ENCODE measurements at regions not wholly inside any gene's neighbourhood (a gene's known extent, or its start where the extent isn't known, plus 50 kb on each side); places are given as distances from the start of the nearest gene placed in this dataset.

DNA sequence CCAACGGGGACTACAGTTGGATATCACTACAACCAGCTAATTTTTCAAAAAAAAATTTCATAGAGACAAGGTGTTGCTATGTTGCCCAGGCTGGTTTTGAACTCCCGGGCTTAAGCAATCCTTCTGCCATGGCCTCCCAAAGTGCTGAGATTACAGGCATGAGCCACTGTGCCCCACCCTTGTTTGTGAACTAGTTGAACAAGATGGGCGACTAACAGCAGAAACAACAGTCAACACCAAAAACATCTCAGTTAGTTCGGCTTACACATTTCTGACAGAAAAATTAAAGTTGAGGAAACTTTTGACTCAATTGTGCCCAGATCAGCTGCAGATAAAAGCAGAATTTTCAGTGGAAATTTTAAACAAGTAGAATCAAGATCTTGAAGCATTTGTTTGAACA lies 470.1 kb downstream of the TLE4 start:
- TF ChIP-seq RAD21 (IDR thresholded peaks at IDR 0.05 in 1 of 2, conservative IDR thresholded peaks at IDR 0.05 in 1 of 2; ENCODE audit: low read depth in 2 of 2, low read length in 2 of 2) (no peak), CEBPB (IDR thresholded peaks at IDR 0.05; ENCODE audit: low read depth, low read length) (no peak)
- TF ChIP-seq, protein P1, sequence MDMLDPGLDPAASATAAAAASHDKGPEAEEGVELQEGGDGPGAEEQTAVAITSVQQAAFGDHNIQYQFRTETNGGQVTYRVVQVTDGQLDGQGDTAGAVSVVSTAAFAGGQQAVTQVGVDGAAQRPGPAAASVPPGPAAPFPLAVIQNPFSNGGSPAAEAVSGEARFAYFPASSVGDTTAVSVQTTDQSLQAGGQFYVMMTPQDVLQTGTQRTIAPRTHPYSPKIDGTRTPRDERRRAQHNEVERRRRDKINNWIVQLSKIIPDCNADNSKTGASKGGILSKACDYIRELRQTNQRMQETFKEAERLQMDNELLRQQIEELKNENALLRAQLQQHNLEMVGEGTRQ (IDR thresholded peaks at IDR 0.05; ENCODE audit: low read length), result no peak
- TF ChIP-seq, protein P2, sequence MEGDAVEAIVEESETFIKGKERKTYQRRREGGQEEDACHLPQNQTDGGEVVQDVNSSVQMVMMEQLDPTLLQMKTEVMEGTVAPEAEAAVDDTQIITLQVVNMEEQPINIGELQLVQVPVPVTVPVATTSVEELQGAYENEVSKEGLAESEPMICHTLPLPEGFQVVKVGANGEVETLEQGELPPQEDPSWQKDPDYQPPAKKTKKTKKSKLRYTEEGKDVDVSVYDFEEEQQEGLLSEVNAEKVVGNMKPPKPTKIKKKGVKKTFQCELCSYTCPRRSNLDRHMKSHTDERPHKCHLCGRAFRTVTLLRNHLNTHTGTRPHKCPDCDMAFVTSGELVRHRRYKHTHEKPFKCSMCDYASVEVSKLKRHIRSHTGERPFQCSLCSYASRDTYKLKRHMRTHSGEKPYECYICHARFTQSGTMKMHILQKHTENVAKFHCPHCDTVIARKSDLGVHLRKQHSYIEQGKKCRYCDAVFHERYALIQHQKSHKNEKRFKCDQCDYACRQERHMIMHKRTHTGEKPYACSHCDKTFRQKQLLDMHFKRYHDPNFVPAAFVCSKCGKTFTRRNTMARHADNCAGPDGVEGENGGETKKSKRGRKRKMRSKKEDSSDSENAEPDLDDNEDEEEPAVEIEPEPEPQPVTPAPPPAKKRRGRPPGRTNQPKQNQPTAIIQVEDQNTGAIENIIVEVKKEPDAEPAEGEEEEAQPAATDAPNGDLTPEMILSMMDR (IDR thresholded peaks at IDR 0.05; ENCODE audit: control extremely low read depth in 1 of 3, insufficient read depth in 1 of 3, low read depth in 1 of 3, low read length in 3 of 3), result no peak
